ENCODE measurements at regions not wholly inside any gene's neighbourhood (a gene's known extent, or its start where the extent isn't known, plus 50 kb on each side); places are given as distances from the start of the nearest gene placed in this dataset.
"Not testable (repeated sequence)": the region's sequence is repeated elsewhere in the genome, so short reads cannot be mapped to it uniquely, and the experiment has no call there.

GRCh38 chr11:54944211-54944610 lies 237.6 kb downstream of the OR4A5 start:
- no peak overlapping the region for H3K4me2 ChIP-seq (replicated peaks; ENCODE audit: low read depth, low read length, poor library complexity, severe bottlenecking)
- H3K4me3 ChIP-seq (ENCODE audit: control extremely low read depth in 1 of 5, extremely low read depth in 1 of 5, insufficient read depth in 1 of 5, low read depth in 2 of 5, low read length in 4 of 5) = no peak overlapping the region
- no peaks in the 10 kb centered on the region for H3K4me1 ChIP-seq (ENCODE audit: control insufficient read depth in 2 of 2, insufficient read depth in 2 of 2, low read length in 2 of 2)
- no peaks in the 10 kb centered on the region for H3K79me2 ChIP-seq (ENCODE audit: control insufficient read depth, insufficient read depth, low read length)
- no peak overlapping the region for H3K27ac Mint-ChIP-seq
- ChIA-PET CTCF (no interaction called here), POLR2A (no interaction called here)
- H3K27me3 Mint-ChIP-seq = no peaks in the 10 kb centered on the region
- no peak overlapping the region for H3K9ac ChIP-seq (ENCODE audit: low read length)
- H3K4me1 Mint-ChIP-seq = no peaks in the 10 kb centered on the region
- H3K4me3 Mint-ChIP-seq = no peak overlapping the region
- no peaks in the 10 kb centered on the region for H4K20me1 ChIP-seq (ENCODE audit: control insufficient read depth, insufficient read depth, low read length, poor library complexity, severe bottlenecking)
- no peaks in the 10 kb centered on the region for H3K27me3 ChIP-seq (replicated peaks in 1 of 4; ENCODE audit: control extremely low read depth in 1 of 4, control insufficient read depth in 3 of 4, insufficient read depth in 4 of 4, low read length in 3 of 4)
- no peak overlapping the region for H2AFZ ChIP-seq (ENCODE audit: insufficient read depth, low read depth, low read length, poor library complexity, severe bottlenecking)
- TF ChIP-seq CTCF (IDR thresholded peaks at IDR 0.05) (no peak), EZH2 (IDR thresholded peaks at IDR 0.05; ENCODE audit: borderline replicate concordance, insufficient read depth, low read depth, low read length, poor library complexity, severe bottlenecking) (no peak)
- no peaks in the 10 kb centered on the region for H3K36me3 ChIP-seq (replicated peaks in 1 of 2; ENCODE audit: control extremely low read depth in 1 of 2, control insufficient read depth in 1 of 2, extremely low read depth in 1 of 2, insufficient read depth in 2 of 2, low read length in 1 of 2)
- no peak for ATAC-seq (ENCODE audit: low read depth)
- intact Hi-C loops (cut with micrococcal nuclease) = no loop called here
- H3K9me3 ChIP-seq (ENCODE audit: control extremely low read depth in 1 of 3, control insufficient read depth in 2 of 3, insufficient read depth in 1 of 3, low read length in 2 of 3) = peaks cover 6 to 23% (median 7%) of the 10 kb centered on the region in 3 donors
- H3K9me3 Mint-ChIP-seq (ENCODE audit: insufficient read depth) = peaks cover 5% of the 10 kb centered on the region
- H3K27ac ChIP-seq (ENCODE audit: low read length in 2 of 2) = no peak overlapping the region
- no peak for DNase-seq

- Histone ChIP-seq H3K4me1 (ENCODE audit: control insufficient read depth in 2 of 2, insufficient read depth in 2 of 2, low read length in 2 of 2) (no peaks in the 10 kb centered on the region), H3K36me3 (replicated peaks in 1 of 2; ENCODE audit: control extremely low read depth in 1 of 2, control insufficient read depth in 1 of 2, extremely low read depth in 1 of 2, insufficient read depth in 2 of 2, low read length in 1 of 2) (no peaks in the 10 kb centered on the region), H2AFZ (ENCODE audit: insufficient read depth, low read depth, low read length, poor library complexity, severe bottlenecking) (no peak overlapping the region), H4K20me1 (ENCODE audit: control insufficient read depth, insufficient read depth, low read length, poor library complexity, severe bottlenecking) (no peaks in the 10 kb centered on the region), H3K4me2 (replicated peaks; ENCODE audit: low read depth, low read length, poor library complexity, severe bottlenecking) (no peak overlapping the region), H3K9ac (ENCODE audit: low read length) (no peak overlapping the region), H3K79me2 (ENCODE audit: control insufficient read depth, insufficient read depth, low read length) (no peaks in the 10 kb centered on the region), H3K9me3 (ENCODE audit: control extremely low read depth in 1 of 3, control insufficient read depth in 2 of 3, insufficient read depth in 1 of 3, low read length in 2 of 3) (peaks cover 3 to 16% (median 6%) of the 10 kb centered on the region in 3 donors), H3K27ac (ENCODE audit: low read length in 2 of 2) (no peak overlapping the region), H3K4me3 (ENCODE audit: control extremely low read depth in 1 of 5, extremely low read depth in 1 of 5, insufficient read depth in 1 of 5, low read depth in 2 of 5, low read length in 4 of 5) (no peak overlapping the region), H3K27me3 (replicated peaks in 1 of 4; ENCODE audit: control extremely low read depth in 1 of 4, control insufficient read depth in 3 of 4, insufficient read depth in 4 of 4, low read length in 3 of 4) (no peaks in the 10 kb centered on the region)
- ChIA-PET POLR2A (no interaction called here), CTCF (no interaction called here)
- peaks cover 5% of the 10 kb centered on the region for H3K9me3 Mint-ChIP-seq (ENCODE audit: insufficient read depth)
- H3K4me1 Mint-ChIP-seq = no peaks in the 10 kb centered on the region
- no peak overlapping the region for H3K27ac Mint-ChIP-seq
- intact Hi-C loops (cut with micrococcal nuclease) = no loop called here
- no peak overlapping the region for H3K4me3 Mint-ChIP-seq
- H3K27me3 Mint-ChIP-seq = no peaks in the 10 kb centered on the region
- no peak for DNase-seq
- TF ChIP-seq CTCF (IDR thresholded peaks at IDR 0.05) (no peak), EZH2 (IDR thresholded peaks at IDR 0.05; ENCODE audit: borderline replicate concordance, insufficient read depth, low read depth, low read length, poor library complexity, severe bottlenecking) (no peak)
- no peak for ATAC-seq (ENCODE audit: low read depth)
- WGBS (ENCODE audit: insufficient coverage) = 60% methylated on average over 1 of the region's 1 CpG
Observed at GRCh38 chr11:54946424-54946823, 239.8 kb downstream of the OR4A5 start.

- H3K27ac ChIP-seq (ENCODE audit: low read length in 2 of 2); ATAC-seq (ENCODE audit: low read depth); H3K4me3 Mint-ChIP-seq; intact Hi-C loops (cut with micrococcal nuclease); H2AFZ ChIP-seq (ENCODE audit: insufficient read depth, low read depth, low read length, poor library complexity, severe bottlenecking); H3K27ac Mint-ChIP-seq; H3K4me1 ChIP-seq (ENCODE audit: control insufficient read depth in 2 of 2, insufficient read depth in 2 of 2, low read length in 2 of 2); H4K20me1 ChIP-seq (ENCODE audit: control insufficient read depth, insufficient read depth, low read length, poor library complexity, severe bottlenecking); H3K27me3 ChIP-seq (replicated peaks in 1 of 4; ENCODE audit: control extremely low read depth in 1 of 4, control insufficient read depth in 3 of 4, insufficient read depth in 4 of 4, low read length in 3 of 4); H3K79me2 ChIP-seq (ENCODE audit: control insufficient read depth, insufficient read depth, low read length); H3K36me3 ChIP-seq (replicated peaks in 1 of 2; ENCODE audit: control extremely low read depth in 1 of 2, control insufficient read depth in 1 of 2, extremely low read depth in 1 of 2, insufficient read depth in 2 of 2, low read length in 1 of 2); H3K4me2 ChIP-seq (replicated peaks; ENCODE audit: low read depth, low read length, poor library complexity, severe bottlenecking); H3K4me1 Mint-ChIP-seq; H3K27me3 Mint-ChIP-seq; H3K4me3 ChIP-seq (ENCODE audit: control extremely low read depth in 1 of 5, extremely low read depth in 1 of 5, insufficient read depth in 1 of 5, low read depth in 2 of 5, low read length in 4 of 5); POLR2A ChIA-PET; CTCF ChIA-PET; H3K9ac ChIP-seq (ENCODE audit: low read length); DNase-seq; H3K9me3 Mint-ChIP-seq (ENCODE audit: insufficient read depth): not testable (repeated sequence)
- 93% methylated on average over 8 of the region's 13 CpGs for WGBS (ENCODE audit: insufficient coverage)
- peaks cover 3 to 15% (median 6%) of the 10 kb centered on the region in 3 donors for H3K9me3 ChIP-seq (ENCODE audit: control extremely low read depth in 1 of 3, control insufficient read depth in 2 of 3, insufficient read depth in 1 of 3, low read length in 2 of 3)
Observed at GRCh38 chr11:54947175-54947574, 240.5 kb downstream of the OR4A5 start.

Data from B cell (primary cell).